ENCODE measurements at regions not wholly inside any gene's neighbourhood (a gene's known extent, or its start where the extent isn't known, plus 50 kb on each side); places are given as distances from the start of the nearest gene placed in this dataset.

DNA sequence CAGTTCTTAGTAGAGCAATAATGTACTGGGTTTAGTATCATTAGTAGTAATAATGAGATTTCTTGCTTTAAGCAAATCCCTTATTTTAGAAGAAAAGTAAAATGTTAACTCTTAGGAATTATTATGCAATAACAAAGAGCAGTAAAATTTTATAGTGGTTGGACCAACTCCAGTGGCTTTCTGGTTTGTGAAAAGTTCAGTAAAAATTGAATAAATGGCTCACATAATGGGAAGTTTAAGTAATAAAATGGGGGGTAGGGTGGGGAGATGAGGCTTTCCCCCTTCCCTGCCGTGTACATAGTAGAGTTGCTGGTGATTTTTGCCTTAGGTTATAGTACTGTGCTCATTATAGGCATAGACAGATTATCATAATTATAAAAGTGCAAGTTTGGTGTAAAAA, 250.5 kb upstream of the ATP2B1 start:
- DNase-seq (ENCODE audit: low read depth): no peak

DNA sequence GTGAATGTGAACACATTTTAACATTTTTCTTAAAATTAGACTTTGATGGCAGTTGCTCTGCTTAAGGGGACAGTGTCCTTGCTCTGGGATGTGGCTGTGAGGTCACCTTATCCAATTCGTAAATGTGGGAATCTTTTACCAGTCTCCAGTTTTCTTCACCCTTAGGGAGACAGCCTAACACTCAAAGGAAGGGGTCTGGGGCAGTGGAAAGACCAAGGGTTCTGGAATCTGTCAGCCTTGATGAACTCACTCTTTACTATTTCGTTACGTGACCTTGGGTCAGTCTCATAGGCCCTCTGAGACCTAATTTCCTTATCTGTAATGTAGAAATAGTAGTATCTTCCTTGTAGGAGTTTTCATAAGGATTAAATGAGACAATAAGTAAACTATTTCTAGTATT, 245.6 kb upstream of the ATP2B1 start:
- DNase-seq (ENCODE audit: low read depth): no peak

DNA sequence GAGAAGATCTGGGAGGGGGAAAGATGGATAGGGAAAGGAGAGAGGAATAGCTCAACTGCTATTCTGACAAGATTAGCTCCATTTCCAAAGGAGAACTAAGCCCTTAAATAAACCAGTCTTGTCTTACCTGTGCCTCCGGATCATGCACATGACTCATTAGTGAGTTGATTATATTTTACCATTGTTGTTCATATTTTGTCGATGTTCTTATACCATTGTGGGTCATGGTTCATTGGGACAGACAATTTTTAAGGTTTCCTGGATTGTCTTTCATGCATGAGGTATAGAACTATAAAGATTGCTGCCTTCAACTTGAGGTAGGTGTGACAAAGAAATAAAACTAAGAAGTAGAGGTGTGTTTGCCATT, 243.0 kb upstream of the ATP2B1 start:
- DNase-seq (ENCODE audit: low read depth): no peak

DNA sequence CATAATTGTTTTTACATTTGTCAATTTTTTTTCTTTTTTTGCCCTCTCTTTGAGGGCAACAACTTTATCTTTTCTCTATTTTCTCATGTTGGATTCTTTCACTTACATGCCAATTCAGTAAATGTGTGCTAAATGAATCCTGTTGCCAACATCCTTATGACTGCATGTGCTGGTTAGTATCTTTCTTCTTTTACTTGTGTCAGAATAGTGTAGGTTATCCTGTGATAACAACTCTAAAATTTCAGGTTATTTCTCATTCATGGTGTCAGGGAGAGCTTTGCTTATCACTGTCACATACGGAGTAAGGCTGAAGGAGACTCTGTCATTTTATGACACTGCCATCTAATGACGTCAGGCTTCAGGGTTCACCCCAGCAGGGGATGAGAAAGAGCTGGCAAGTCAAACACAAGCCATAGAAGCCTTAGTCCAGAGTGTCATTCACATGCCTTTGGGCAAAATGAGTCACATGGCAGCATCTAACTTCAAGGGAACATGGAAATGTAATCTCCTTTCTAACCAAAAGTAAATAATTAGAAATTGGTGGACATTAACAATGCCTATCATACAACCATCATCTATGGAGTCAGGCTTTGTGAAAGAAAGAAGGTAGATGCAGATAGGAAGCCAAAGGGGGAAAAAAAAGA, 242.5 kb upstream of the ATP2B1 start:
- no peak for DNase-seq (ENCODE audit: low read depth)

DNA sequence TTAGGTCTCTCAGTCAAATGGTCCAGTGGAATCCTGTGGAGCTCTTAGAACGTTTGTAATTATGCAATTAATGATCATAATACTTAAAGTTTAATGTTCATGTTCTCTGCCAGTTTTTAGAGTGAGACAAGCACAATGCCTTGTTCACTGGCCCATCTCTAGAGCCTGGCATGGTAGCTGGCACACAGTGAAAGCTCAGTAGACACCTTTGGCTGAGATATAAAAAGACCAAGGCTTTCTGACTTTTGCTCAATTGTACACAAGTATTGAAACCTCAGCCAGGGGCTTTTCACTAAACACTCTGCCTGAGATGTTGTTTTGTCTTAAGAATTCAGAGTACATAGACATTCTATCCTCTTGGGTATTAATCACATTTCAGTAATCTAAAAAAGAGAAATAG, 241.8 kb upstream of the ATP2B1 start:
- DNase-seq (ENCODE audit: low read depth): no peak

DNA sequence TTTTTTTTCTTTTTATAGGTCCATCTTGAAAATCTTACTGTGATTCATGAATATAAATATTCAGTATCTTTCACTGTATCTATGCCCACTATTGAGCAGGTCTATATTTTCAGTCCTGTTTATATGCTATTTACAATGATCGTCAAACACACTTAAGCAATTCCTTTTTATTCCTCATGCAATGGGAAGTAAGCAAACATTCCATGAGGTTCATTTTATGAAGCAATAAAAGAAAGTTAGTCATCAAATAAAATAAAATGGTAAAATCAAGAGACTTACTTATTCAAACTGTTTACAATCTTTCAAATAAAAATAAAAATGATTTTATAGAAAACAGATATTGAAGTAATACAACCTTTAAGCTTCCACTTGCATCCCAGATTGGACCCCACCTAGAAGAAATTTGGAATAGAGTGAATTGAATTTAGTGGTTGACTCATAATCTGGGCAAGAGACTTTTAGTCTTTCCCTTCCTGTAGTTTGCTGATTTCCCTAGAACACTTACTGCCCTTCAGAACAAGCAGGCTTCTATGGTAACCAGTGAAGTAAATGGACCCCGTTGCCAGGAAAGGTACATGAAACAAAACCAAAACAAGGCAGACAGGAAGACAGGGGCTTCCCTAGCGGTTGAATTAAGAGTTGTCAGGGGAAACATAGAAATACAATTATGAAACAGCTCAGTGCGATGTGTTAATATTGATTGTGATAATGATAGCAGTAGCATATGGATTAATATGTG, 241.0 kb upstream of the ATP2B1 start:
- no peak for DNase-seq (ENCODE audit: low read depth)

DNA sequence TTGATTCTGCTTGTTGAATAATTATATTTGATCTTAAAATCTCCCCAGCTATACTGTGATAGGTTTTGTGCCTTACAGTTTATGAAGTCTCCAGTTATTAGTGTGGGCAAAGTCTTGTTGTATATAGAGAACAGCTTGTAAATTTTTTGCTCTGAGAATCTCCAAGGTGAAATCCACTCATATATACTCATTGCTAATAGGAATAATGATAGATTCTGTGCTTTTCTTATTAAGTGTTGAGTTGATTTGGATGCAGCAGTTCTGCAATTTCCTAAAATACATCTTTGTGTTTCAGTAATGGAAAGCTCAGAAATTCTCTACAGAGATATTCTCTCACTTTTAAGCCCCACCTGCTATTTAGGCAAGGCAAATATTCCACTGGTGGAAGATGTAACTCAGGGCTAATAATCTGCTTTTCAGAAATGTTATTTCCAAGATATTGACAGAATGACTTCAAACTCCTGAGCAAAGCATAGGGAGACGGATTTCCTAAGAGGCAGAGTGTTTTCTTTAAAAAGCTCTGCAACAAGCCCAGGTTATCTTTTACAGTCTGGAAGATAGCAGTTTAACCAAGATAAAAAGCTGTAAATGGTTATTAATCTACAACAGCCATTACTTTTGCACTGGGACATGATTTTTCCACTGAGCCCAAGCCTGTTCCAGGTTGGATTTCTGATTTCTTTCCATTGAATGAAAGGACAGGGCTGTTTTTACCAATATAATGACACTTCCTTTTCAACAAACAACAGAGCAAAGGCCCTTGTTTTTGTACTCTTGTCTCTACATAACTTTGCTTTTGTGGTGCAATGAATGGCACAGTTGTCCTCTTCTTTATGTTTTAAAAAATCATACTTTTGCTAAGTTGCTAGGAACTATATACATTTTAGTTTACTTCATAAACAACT, 239.9 kb upstream of the ATP2B1 start:
- DNase-seq (ENCODE audit: low read depth): no peak

DNA sequence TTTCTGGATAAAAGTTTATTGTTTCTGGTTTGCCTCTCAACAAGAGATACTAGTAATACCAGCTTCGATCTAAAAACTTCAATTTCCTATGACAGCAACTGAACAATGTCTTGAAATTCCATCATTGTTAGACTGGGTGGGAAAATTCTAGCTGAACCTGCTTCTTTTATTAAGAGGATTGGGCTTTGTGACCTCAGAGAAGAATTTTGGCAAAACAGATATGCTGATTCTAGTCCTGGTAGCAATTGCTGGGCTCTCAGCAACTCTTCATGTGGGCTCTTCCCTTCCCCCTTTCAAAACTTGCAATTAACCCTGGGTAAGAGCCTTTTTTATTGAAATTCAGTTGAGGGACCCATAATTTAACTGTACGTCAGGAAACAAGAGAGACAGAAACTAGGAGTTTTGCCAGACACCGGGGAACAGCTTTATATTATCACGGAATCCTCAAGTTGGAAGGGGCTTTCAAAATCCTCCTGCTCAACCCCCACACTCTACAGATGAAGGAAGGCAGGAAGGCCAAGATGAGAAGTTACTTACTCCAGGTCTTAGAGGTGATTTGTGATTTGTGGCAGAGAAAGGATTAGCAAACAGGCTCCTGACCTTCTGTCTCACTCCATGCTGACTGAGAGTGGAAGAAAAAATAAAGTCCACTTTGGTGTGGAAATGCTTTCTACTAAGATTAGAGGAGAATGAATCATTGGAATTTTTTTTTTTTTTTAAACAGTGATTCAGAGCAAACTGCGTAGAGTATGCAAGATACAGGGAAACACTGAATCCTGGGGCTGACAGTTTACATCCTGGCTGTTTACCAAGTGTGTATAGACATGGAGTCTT, 239.0 kb upstream of the ATP2B1 start:
- DNase-seq (ENCODE audit: low read depth): no peak

DNA sequence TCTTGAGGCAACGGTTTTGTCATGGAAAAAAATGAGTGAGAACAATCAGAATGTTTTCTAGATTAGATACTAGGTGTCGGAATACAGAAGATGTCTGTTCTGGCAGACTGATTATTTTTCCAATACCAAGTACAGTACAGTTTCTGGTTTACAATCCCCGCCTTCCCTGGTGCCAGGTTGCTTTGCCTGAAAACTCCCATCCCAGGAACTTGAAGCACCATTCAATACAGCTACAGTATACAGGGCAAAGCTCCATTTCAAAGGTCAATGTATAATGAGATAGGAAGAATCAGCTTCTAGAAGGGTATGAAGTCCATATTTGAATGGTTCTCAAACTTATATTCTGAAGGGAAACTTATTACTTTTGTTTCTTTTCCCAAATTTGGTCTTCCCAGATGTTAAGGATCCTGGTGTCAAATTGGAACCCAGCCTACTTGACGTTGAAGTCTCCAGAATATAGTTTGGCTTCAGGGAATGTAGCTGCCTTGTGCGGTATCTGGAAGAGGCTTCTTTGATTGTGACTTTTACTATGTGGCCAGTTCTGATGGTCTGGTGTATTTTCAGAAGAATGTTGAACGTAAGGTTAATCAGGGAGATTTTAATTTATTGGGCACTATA, 238.0 kb upstream of the ATP2B1 start:
- DNase-seq (ENCODE audit: low read depth): no peak

DNA sequence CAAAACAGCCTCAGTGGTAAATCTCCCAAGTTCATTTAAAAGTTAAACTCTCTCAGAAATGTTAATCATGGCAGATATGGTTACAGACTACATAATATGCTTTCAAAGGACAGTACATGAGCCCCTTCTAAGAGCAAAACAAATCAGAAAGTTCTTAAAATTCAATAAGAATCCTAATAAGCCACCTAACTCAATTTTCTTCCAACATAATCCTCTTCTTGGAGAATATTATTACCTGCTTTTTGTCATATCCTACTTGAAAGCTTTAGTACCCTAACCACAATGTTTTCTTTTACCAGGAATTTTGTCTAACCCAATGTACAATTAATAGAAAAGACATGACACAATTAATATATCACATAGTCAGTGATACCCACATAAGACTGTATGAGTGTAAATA, 236.5 kb upstream of the ATP2B1 start:
- no peak for DNase-seq (ENCODE audit: low read depth)

DNA sequence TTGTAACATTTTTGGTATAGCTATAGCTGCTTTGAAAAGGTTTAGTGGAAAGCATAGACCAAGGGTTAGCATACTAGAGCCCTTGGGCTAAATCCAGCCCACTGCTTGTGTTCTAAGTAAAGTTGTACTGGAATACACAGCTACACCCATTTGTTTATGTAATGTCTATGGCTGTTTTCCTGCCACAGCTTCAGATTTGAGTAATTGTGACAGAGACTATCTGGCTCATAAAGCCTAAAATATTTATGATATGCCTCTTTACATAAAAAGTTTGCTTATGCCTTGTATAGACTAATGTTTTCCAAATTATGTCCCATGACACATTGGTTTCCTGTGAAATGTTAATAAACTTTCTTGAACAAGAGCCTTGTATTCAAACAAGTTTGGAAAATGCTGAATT, 234.8 kb upstream of the ATP2B1 start:
- no peak for DNase-seq (ENCODE audit: low read depth)

DNA sequence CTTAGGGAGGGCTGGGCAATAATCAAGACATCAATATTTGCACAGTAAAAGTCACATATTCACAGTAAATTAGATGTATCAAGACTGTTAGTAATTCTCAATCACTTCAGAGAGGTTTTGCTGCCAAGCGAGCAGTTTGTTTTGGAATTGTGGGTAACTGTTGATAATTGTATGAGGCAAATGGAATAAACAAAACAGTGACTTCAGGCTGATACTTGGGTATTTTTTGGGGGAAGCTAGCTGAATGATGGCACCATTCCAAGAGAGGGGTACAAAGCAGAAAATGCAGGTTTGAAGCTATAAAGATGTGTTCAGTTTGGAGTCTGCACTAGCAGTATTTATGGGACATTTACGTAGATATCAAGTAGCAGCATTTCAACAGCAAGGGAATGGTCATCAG, 232.8 kb upstream of the ATP2B1 start:
- DNase-seq (ENCODE audit: low read depth): no peak

DNA sequence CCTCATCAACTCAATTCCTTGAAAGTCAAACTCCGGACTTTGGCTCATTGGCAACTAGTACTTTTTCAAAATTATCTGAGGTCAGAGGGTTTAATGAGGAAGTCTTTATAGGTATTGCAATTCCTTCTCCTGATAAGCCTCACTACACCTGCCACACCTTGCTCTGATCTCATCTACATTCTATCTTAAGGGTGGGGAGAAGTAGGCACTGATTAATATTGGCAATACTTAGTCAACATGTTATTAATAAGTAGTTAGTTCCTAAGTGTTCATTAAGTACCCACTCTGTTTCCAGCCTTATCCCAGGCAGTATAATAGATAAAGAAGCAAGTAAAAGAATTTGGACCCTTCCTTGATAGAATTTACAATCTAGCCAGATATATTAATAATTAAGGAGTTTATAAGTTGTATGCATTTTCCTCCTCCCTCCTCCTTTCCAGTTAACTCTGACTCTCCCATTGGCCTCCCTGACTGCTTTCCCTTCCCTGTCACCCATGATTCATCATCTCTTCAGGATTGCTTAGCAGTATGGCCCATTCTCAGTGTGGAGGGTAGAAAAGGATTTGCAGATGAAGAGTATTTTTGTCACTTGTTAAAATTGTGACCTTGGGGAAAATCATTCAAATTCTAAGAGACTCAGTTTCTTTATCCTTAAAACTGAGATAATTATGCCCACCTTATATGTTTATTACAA, 231.0 kb upstream of the ATP2B1 start:
- DNase-seq (ENCODE audit: low read depth): no peak

DNA sequence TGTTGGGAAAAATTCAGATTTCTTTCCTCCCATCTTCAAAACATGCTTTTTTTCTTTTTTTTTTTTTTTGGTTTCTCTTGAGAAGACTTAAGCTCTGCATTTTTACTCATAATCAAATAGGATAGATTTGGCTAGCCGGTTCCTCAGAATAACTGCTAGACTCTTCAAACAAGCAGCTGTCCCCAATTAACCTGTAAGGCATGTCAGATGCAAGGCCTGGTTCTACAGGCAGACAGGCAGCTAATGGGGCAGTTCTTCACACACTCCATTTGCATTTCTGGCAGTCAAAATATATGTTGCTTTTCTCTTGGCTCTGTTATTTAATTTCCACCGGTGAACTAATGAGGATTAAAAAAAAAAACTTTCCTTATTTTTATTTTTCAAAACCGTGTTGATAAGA, 228.0 kb upstream of the ATP2B1 start:
- DNase-seq (ENCODE audit: low read depth): no peak

DNA sequence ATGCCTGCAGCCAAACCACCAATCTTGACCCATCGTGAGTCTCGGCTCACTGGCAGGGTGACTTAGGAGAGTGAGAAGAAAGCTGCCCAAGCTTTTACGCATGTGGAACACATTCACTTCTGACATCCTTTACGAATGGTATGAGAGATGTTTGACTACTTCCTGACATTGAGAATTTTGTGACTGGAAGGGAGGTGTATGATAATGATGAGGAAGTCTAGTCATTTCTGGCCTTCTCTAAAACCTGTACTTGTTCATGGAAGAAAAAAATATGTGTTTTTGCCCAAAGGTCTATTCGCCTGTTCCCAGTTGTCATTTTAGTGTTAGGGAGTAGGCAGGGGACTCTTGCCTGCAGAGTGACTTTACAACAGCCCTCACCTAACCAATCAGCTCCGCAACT, 227.2 kb upstream of the ATP2B1 start:
- DNase-seq (ENCODE audit: low read depth): no peak

DNA sequence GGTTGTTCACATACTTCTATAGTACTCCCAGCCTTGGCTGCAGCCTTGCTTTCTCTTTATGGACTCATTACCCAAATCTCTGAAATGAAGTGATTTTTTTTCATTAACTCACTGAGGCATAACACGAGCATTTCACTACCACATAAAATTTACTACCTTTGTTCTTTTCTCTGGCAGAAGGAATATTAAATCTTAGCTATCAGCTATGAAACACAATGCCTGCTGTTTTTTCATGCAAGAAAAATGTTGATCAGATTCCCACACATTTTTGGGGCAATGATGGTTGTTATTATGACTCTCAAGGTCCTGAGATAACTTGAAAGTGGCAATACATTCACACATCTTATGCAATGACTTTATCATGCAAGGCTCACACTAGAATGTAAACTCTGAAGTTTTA, 225.3 kb upstream of the ATP2B1 start:
- no peak for DNase-seq (ENCODE audit: low read depth)

DNA sequence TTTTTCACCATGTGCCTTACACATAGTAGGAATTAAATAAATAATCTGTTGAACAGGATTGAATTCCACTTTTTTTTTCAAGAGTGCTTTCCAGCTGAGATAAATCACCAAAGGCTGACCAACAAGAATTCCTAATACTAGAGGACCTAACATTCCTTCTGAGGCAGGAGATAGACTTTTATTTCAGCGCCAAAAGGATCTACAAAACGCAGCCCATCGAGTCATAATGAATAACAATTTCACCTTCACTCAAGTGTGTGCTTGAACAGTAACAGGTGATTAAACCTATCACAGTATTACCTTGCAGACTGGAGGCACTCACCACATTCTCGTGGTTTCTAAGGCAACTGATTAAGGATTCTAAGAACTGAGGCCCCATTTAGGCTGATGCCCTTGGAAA, 224.3 kb upstream of the ATP2B1 start:
- DNase-seq (ENCODE audit: low read depth): no peak

DNA sequence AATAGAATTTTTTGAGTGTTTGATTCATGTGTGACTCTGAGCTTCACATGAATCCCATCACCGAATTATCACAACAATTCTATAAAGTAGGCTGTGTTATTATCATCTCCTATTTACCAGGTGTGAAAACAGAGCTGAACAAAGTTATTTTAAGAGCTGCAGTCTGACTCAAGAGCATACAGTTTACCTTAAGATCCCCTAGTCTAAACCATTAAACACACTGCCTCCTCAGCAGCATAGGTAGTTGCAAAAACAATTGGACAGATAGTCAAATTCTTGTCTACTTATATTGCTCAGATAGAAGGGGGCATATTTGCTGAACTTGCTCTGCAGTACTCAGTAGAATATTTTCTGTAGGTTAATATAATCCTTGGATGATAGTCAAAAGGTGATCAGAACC, 219.8 kb upstream of the ATP2B1 start:
- DNase-seq (ENCODE audit: low read depth): no peak

DNA sequence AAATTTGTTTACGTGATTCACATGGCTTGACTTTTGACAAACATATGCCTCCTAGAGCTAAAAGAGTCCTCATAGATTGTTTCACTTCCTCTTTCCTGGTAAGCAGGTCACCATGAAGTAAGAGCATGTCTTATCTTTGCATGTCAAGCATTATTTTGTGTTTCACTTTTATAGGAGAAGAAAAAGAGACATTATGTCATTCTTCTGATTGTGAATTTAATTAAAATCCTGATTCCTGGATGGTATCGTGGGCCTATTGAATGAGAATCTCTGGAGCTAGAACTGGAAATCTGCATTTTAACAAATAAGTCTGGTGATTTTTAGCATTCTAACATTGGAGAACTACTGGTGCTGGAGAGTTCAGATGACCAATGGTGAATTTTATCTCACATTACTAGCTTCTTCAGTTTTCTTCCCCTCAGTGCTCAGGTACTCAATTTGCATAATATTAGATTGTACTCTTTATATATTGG, 218.6 kb upstream of the ATP2B1 start:
- no peak for DNase-seq (ENCODE audit: low read depth)

DNA sequence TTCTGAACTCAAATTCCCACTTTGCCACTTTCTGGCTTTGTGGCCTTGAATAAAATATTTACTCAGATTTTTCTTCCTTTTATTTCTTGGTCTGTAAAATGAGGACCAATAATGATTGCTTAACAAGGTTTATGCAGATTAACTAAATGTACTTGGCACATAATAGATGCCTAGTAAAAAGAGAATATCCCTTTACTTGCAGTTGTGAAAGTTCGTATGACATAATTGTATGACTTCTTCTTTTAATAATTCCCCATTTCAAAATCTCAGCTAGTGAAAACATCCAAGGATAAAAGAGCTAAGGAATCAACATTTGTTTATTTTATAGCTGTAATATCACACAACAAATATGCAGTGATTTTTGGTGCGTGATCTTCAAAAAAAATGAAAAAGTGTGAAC, 215.6 kb upstream of the ATP2B1 start:
- no peak for DNase-seq (ENCODE audit: low read depth)

DNA sequence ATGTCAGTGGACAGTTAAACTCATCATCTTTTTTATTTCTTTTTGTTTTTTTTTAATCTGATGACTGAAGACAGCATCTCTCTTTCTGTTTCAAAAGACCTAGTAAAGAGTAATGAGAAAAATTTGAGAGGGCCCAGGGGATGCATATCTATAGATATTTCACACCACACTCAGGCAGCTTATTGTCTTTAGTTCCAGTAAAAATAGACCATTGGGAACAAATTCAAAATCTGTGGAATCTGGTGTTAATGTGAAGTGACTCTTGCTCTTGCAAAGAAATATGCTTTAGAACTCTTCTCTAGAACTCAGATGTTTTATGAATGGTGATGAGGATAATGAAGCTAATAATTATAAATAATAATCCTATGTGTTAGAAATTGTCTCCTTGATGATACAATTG, 214.5 kb upstream of the ATP2B1 start:
- no peak for DNase-seq (ENCODE audit: low read depth)
